IMR-90 (cell line): ENCODE measurements at regions not wholly inside any gene's neighbourhood (a gene's known extent, or its start where the extent isn't known, plus 50 kb on each side); places are given as distances from the start of the nearest gene placed in this dataset.

Experiments used
- ATAC-seq: fragments of 200-7000 bp; cut with Tn5 transposase; 2 replicates; pipeline ENCODE4 v1.9.1; 2020; ENCODE audit warnings: low read depth, mild to moderate bottlenecking, moderate library complexity
- BruUV-seq: library from RNA; stranded (reverse); fragments of 400-500 nt; replicated peaks from 2 replicates; lab custom pipeline; 2021; lab: Mats Ljungman, UMichigan
- CTCF ChIA-PET: fragments of 300-600 bp; formaldehyde crosslinking; extraction: SDS; loops from one replicate; lab custom pipeline; 2021; ENCODE audit warnings: antibody characterized with exemption; lab: Yijun Ruan, JAX
- POLR2A ChIA-PET: fragments of 300-600 bp; sonication (Branson Sonifier 250); formaldehyde crosslinking; loops from one replicate; lab custom pipeline; 2022; ENCODE audit warnings: antibody characterized with exemption; ENCODE audit not compliant: unreplicated experiment; lab: Charles Lee
- DNase-seq: peaks from one replicate; pipeline ENCODE4 v3.0.0; 2013
- H2AFZ ChIP-seq: replicated peaks from 2 replicates; pipeline ENCODE3; 2013; ENCODE audit warnings: low read length, mild to moderate bottlenecking; ENCODE audit not compliant: poor library complexity
- H2AK5ac ChIP-seq: 2 replicates; pipeline ENCODE4 v1.6.1; 2013; ENCODE audit warnings: low read depth, low read length, inconsistent platforms
- H2AK9ac ChIP-seq: replicated peaks from 2 replicates; pipeline ENCODE3; 2013; ENCODE audit warnings: mild to moderate bottlenecking, low read depth, low read length, moderate library complexity; ENCODE audit not compliant: poor library complexity
- H2BK120ac ChIP-seq: 2 replicates; pipeline ENCODE4 v1.6.1; 2013; ENCODE audit warnings: low read depth, low read length, inconsistent platforms
- H2BK15ac ChIP-seq: 3 replicates; pipeline ENCODE4 v1.6.1; 2013; ENCODE audit warnings: low read depth, low read length, inconsistent platforms
- H2BK20ac ChIP-seq: 2 replicates; pipeline ENCODE4 v1.6.1; 2013; ENCODE audit warnings: low read depth, mild to moderate bottlenecking, inconsistent platforms, low read length, moderate library complexity
- H2BK5ac ChIP-seq: 2 replicates; pipeline ENCODE4 v1.6.1; 2013; ENCODE audit warnings: mild to moderate bottlenecking, low read depth, low read length, inconsistent platforms; ENCODE audit not compliant: poor library complexity, severe bottlenecking
- H3K14ac ChIP-seq: replicated peaks from 2 replicates; pipeline ENCODE4 v1.6.1; 2013; ENCODE audit warnings: low read depth, low read length, inconsistent platforms
- H3K18ac ChIP-seq: 2 replicates; pipeline ENCODE4 v1.6.1; 2013; ENCODE audit warnings: low read depth, low read length, control low read depth
- H3K23ac ChIP-seq: 2 replicates; pipeline ENCODE4 v1.6.1; 2013; ENCODE audit warnings: low read depth, low read length, inconsistent platforms
- H3K27ac ChIP-seq: 2 replicates; pipeline ENCODE4 v1.5.1; 2013; ENCODE audit warnings: mild to moderate bottlenecking, control low read depth, low read length; ENCODE audit not compliant: insufficient read depth
- H3K27me3 ChIP-seq: 2 replicates; pipeline ENCODE4 v1.6.1; 2013; ENCODE audit warnings: low read length; ENCODE audit not compliant: control insufficient read depth, insufficient read depth
- H3K36me3 ChIP-seq: 2 replicates; pipeline ENCODE4 v1.6.1; 2013; ENCODE audit warnings: low read length, mixed read lengths; ENCODE audit not compliant: control insufficient read depth, insufficient read depth
- H3K4ac ChIP-seq: 2 replicates; pipeline ENCODE4 v1.6.1; 2013; ENCODE audit warnings: low read depth, low read length, inconsistent platforms
- H3K4me1 ChIP-seq: 2 replicates; pipeline ENCODE4 v1.6.1; 2013; ENCODE audit warnings: low read length, mixed read lengths; ENCODE audit not compliant: control insufficient read depth, insufficient read depth
- H3K4me2 ChIP-seq: 2 replicates; pipeline ENCODE4 v1.6.1; 2013; ENCODE audit warnings: low read depth, mild to moderate bottlenecking, control low read depth, low read length, moderate library complexity
- H3K4me3 ChIP-seq: 2 replicates; pipeline ENCODE4 v1.5.1; 2013; ENCODE audit warnings: low read depth, mild to moderate bottlenecking, control low read depth, low read length, moderate library complexity; ENCODE audit not compliant: insufficient read depth
- H3K56ac ChIP-seq: 2 replicates; pipeline ENCODE4 v1.6.1; 2013; ENCODE audit warnings: low read length, inconsistent platforms; ENCODE audit not compliant: insufficient read depth; ENCODE audit errors: extremely low read depth
- H3K79me1 ChIP-seq, 2 experiments: 2 replicates each; pipeline ENCODE4 v1.6.1; 2013; ENCODE audit warnings: low read length in 2 of 2, inconsistent platforms in 1 of 2, low read depth in 1 of 2
- H3K9ac ChIP-seq: 2 replicates; pipeline ENCODE4 v1.6.1; 2013; ENCODE audit warnings: low read depth, low read length, control low read depth
- H3K9me1 ChIP-seq: 2 replicates; pipeline ENCODE4 v1.6.1; 2013; ENCODE audit warnings: low read length, inconsistent platforms; ENCODE audit not compliant: insufficient read depth
- H3K9me3 ChIP-seq: 2 replicates; pipeline ENCODE4 v1.6.1; 2013; ENCODE audit warnings: low read length; ENCODE audit not compliant: control insufficient read depth, insufficient read depth
- H4K20me1 ChIP-seq: 2 replicates; pipeline ENCODE4 v1.6.1; 2013; ENCODE audit warnings: low read length, inconsistent platforms; ENCODE audit not compliant: insufficient read depth
- H4K5ac ChIP-seq: 2 replicates; pipeline ENCODE4 v1.6.1; 2013; ENCODE audit warnings: mild to moderate bottlenecking, low read depth, low read length, control low read depth
- H4K8ac ChIP-seq, 2 experiments: 2 replicates each; pipeline ENCODE4 v1.6.1; 2013; ENCODE audit warnings: low read depth in 2 of 2, low read length in 2 of 2, control low read depth in 1 of 2, inconsistent platforms in 1 of 2
- H4K91ac ChIP-seq: 2 replicates; pipeline ENCODE4 v1.6.1; 2013; ENCODE audit warnings: low read depth, low read length, inconsistent platforms; ENCODE audit not compliant: insufficient read depth
- BHLHE40 ChIP-seq: fragments of 150-350 bp; IDR thresholded peaks from 2 replicates; pipeline ENCODE4 v1.6.1; 2016; ENCODE audit warnings: mild to moderate bottlenecking, low read depth, low read length
- CEBPB ChIP-seq: IDR thresholded peaks from 2 replicates; pipeline ENCODE4 v1.6.1; 2012; ENCODE audit warnings: low read depth, low read length, improper control_type of control experiment
- CHD1 ChIP-seq: IDR thresholded peaks from 2 replicates; pipeline ENCODE4 v1.6.1; 2012; ENCODE audit warnings: low read depth, low read length, improper control_type of control experiment
- CTCF ChIP-seq: conservative IDR thresholded peaks from 2 replicates; pipeline ENCODE4 v1.5.1; 2012; ENCODE audit warnings: mild to moderate bottlenecking, low read depth, low read length, improper control_type of control experiment
- ELK1 ChIP-seq: fragments of 150-350 bp; IDR thresholded peaks from 2 replicates; pipeline ENCODE4 v1.6.1; 2016; ENCODE audit warnings: low read depth, mild to moderate bottlenecking, low read length, moderate library complexity, borderline replicate concordance
- FOS ChIP-seq: fragments of 150-350 bp; IDR thresholded peaks from 2 replicates; pipeline ENCODE4 v1.6.1; 2016; ENCODE audit warnings: low read depth, low read length
- MAFK ChIP-seq: IDR thresholded peaks from 2 replicates; pipeline ENCODE4 v1.6.1; 2012; ENCODE audit warnings: low read depth, low read length, improper control_type of control experiment
- MAZ ChIP-seq: IDR thresholded peaks from 2 replicates; pipeline ENCODE4 v1.6.1; 2012; ENCODE audit warnings: low read depth, mild to moderate bottlenecking, low read length, improper control_type of control experiment, moderate library complexity, borderline replicate concordance
- MXI1 ChIP-seq: IDR thresholded peaks from 2 replicates; pipeline ENCODE4 v1.6.1; 2012; ENCODE audit warnings: low read depth, mild to moderate bottlenecking, low read length, moderate library complexity, borderline replicate concordance
- NFE2L2 ChIP-seq: fragments of 150-350 bp; IDR thresholded peaks from 2 replicates; pipeline ENCODE4 v1.6.1; 2016; ENCODE audit warnings: low read depth, mild to moderate bottlenecking, low read length
- POLR2A ChIP-seq: IDR thresholded peaks from 2 replicates; pipeline ENCODE4 v1.6.1; 2012; ENCODE audit warnings: mild to moderate bottlenecking, low read depth, low read length
- RAD21 ChIP-seq: IDR thresholded peaks from 2 replicates; pipeline ENCODE4 v1.6.1; 2012; ENCODE audit warnings: low read length, improper control_type of control experiment
- RCOR1 ChIP-seq: IDR thresholded peaks from 2 replicates; pipeline ENCODE4 v1.6.1; 2012; ENCODE audit warnings: mild to moderate bottlenecking, low read length, improper control_type of control experiment; ENCODE audit not compliant: insufficient replicate concordance
- RFX5 ChIP-seq: IDR thresholded peaks from 2 replicates; pipeline ENCODE4 v1.8.0; 2012; ENCODE audit warnings: low read depth, mild to moderate bottlenecking, low read length, moderate library complexity
- SMC3 ChIP-seq: fragments of 150-350 bp; IDR thresholded peaks from 2 replicates; pipeline ENCODE4 v1.6.1; 2016; ENCODE audit warnings: low read depth, mild to moderate bottlenecking, antibody characterized with exemption, low read length, moderate library complexity
- USF2 ChIP-seq: fragments of 150-350 bp; IDR thresholded peaks from 2 replicates; pipeline ENCODE4 v1.6.1; 2017; ENCODE audit warnings: mild to moderate bottlenecking, antibody characterized with exemption, low read length, low read depth
- WGBS, 2 experiments: methylation state at CpG; one replicate each; pipeline versions ENCODE4 v1.1.5 to v1.1.7; 2013; ENCODE audit warnings: missing lambda C conversion rate in 2 of 2; ENCODE audit not compliant: insufficient read length in 1 of 2; ENCODE audit errors: extremely low coverage in 2 of 2; 5-methylcytosine and 5-hydroxymethylcytosine counted together
- dilution Hi-C: fragments of 300-500 bp; cut with HindIII; formaldehyde crosslinking; loops from one replicate; pipeline ENCODE4 v1.14.3; 2018; ENCODE audit warnings: low sequenced_read_pairs; ENCODE audit not compliant: unreplicated experiment
- in situ Hi-C: fragments of 300-500 bp; cut with MboI; formaldehyde crosslinking; loops from 3 replicates; pipeline ENCODE4 v1.14.3; 2019; ENCODE audit warnings: low sequenced_read_pairs, inconsistent platforms, mixed read lengths
- intact Hi-C: fragments of 100-400 bp; cut with micrococcal nuclease; formaldehyde crosslinking; loops from 2 replicates; pipeline ENCODE4 v1.10.0; 2022

- CTCF ChIA-PET, result interaction anchor here (0.6 to 1.9 kb wide), 13 partner anchors 11 to 1923 kb away, joined by 3 to 9 read pairs (median 3); no protein-coding TSS in a partner anchor
- dilution Hi-C loops, result no loop called here
- 100% methylated on average over 2 of the region's 4 CpGs; no CpG with 5 or more reads in 1 of the 2 experiments for WGBS, 2 experiments
Observed at GRCh38 chr2:6353669-6354068, 512.0 kb downstream of the CMPK2 start.

More at GRCh38 chr2:6353669-6354068, 512.0 kb downstream of the CMPK2 start:
- H2BK15ac ChIP-seq, result no peak overlapping the region
- H3K23ac ChIP-seq, result no peak overlapping the region
- H3K14ac ChIP-seq, result no peak overlapping the region
- H4K20me1 ChIP-seq, result no peaks in the 10 kb centered on the region
- POLR2A ChIA-PET, result no interaction called here
- BruUV-seq, result no TSS peak
- H2BK20ac ChIP-seq, result no peak overlapping the region
- H3K27ac ChIP-seq, result no peak overlapping the region
- no peak overlapping the region for H3K18ac ChIP-seq
- DNase-seq (no peak), ATAC-seq (no peak)
- H3K36me3 ChIP-seq, result no peaks in the 10 kb centered on the region
- no peak overlapping the region for H4K8ac ChIP-seq
- in situ Hi-C loops, result loop anchor here (5.0 kb wide), 1 partner anchor 424 kb away; no protein-coding TSS in a partner anchor
- no peak for TF ChIP-seq MXI1
- TF ChIP-seq CHD1, result no peak
- TF ChIP-seq MAFK, result no peak
- no peak for TF ChIP-seq BHLHE40
- TF ChIP-seq ELK1, result no peak
- TF ChIP-seq CEBPB, result no peak
- no peak for TF ChIP-seq RFX5
- no peak for TF ChIP-seq CTCF
- TF ChIP-seq MAZ, result no peak
- no peak for TF ChIP-seq POLR2A
- TF ChIP-seq FOS, result no peak
- TF ChIP-seq NFE2L2, result no peak
- no peak for TF ChIP-seq RCOR1
- TF ChIP-seq USF2, result no peak
- no peak for TF ChIP-seq SMC3
- TF ChIP-seq RAD21, result no peak
- no peaks in the 10 kb centered on the region for H3K4me1 ChIP-seq
- no peaks in the 10 kb centered on the region for H3K27me3 ChIP-seq
- H3K4me3 ChIP-seq, result no peak overlapping the region
- H4K5ac ChIP-seq, result no peak overlapping the region
- no peaks in the 10 kb centered on the region for H3K9me3 ChIP-seq
- H3K4ac ChIP-seq, result no peak overlapping the region
- no peak overlapping the region for H3K56ac ChIP-seq
- H2AK9ac ChIP-seq, result no peak overlapping the region
- H3K79me1 ChIP-seq, result no peaks in the 10 kb centered on the region
- no peak overlapping the region for H2AK5ac ChIP-seq
- H2BK5ac ChIP-seq, result no peak overlapping the region
- H3K9ac ChIP-seq, result no peak overlapping the region
- H4K91ac ChIP-seq, result no peak overlapping the region
- H3K9me1 ChIP-seq, result no peaks in the 10 kb centered on the region
- no peak overlapping the region for H2AFZ ChIP-seq
- intact Hi-C loops, result loop anchor here (1.0 to 5.0 kb wide), 4 partner anchors 169 to 474 kb away; no protein-coding TSS in a partner anchor
- H3K4me2 ChIP-seq, result no peak overlapping the region
- no peak overlapping the region for H2BK120ac ChIP-seq
